Epithelial cell of prostate (primary cell): ENCODE measurements at regions not wholly inside any gene's neighbourhood (a gene's known extent, or its start where the extent isn't known, plus 50 kb on each side); places are given as distances from the start of the nearest gene placed in this dataset.

Experiments used
- DNase-seq: peaks from one replicate; pipeline ENCODE4 v3.0.0-alpha.2; 2011; ENCODE audit warnings: low read depth, low spot score
- H3K27ac ChIP-seq: fragments of 450-650 bp; 2 replicates; pipeline ENCODE4 v1.5.1; 2017; ENCODE audit warnings: mild to moderate bottlenecking

GRCh38 chr4:57172065-57172464 is 61.9 kb upstream of the IGFBP7 start:
- no peak for DNase-seq
- no peak overlapping the region for H3K27ac ChIP-seq

GRCh38 chr4:57168982-57169381 is 58.8 kb upstream of the IGFBP7 start:
- no peak overlapping the region for H3K27ac ChIP-seq
- no peak for DNase-seq

- DNase-seq = no peak
- no peak overlapping the region for H3K27ac ChIP-seq
Measured at GRCh38 chr4:57163530-57164459, 53.6 kb upstream of the IGFBP7 start.

GRCh38 chr4:57162499-57163019 is 52.4 kb upstream of the IGFBP7 start:
- DNase-seq = no peak
- H3K27ac ChIP-seq = no peak overlapping the region
